Sigmoid colon (tissue), 4 donors: ENCODE measurements at regions not wholly inside any gene's neighbourhood (a gene's known extent, or its start where the extent isn't known, plus 50 kb on each side); places are given as distances from the start of the nearest gene placed in this dataset.

ENCODE experiments used
- CTCF ChIP-seq, 4 experiments: fragments of 450-650 bp in 3 of 4; fragments of 200-600 bp in 1 of 4; IDR thresholded peaks; one replicate each; pipeline ENCODE4 v1.5.1; 2016 to 2019; ENCODE audit warnings: antibody characterized with exemption in 4 of 4, mild to moderate bottlenecking in 3 of 4, moderate library complexity in 2 of 4
- POLR2A ChIP-seq, 2 donors: fragments of 450-650 bp; IDR thresholded peaks; one replicate each; pipeline ENCODE4 v1.6.1; 2016; ENCODE audit warnings: antibody characterized with exemption in 2 of 2, mild to moderate bottlenecking in 2 of 2, moderate library complexity in 2 of 2
- POLR2AphosphoS5 ChIP-seq, 4 donors: sonication (generic); formaldehyde crosslinking; IDR thresholded peaks; one replicate each; pipeline ENCODE4 v1.6.1; 2017; ENCODE audit warnings: antibody characterized with exemption in 4 of 4

GRCh38 chr6:145480024-145480423, 255.3 kb downstream of the EPM2A start:
- TF ChIP-seq CTCF (IDR thresholded peaks at IDR 0.05) (no peak), POLR2A (IDR thresholded peaks at IDR 0.05) (no peak), POLR2AphosphoS5 (IDR thresholded peaks at IDR 0.05) (no peak)
